MCF 10A (cell line): ENCODE measurements at regions not wholly inside any gene's neighbourhood (a gene's known extent, or its start where the extent isn't known, plus 50 kb on each side); places are given as distances from the start of the nearest gene placed in this dataset.
"Not testable (repeated sequence)": the region's sequence is repeated elsewhere in the genome, so short reads cannot be mapped to it uniquely, and the experiment has no call there.

ENCODE experiments used
- BruUV-seq: library from RNA; stranded (reverse); fragments of 400-500 nt; replicated peaks from 2 replicates; lab custom pipeline; 2021; lab: Mats Ljungman, UMichigan
- CTCF ChIA-PET: fragments of 300-600 bp; sonication (Branson Sonifier 250); formaldehyde crosslinking; extraction: SDS; loops from one replicate; lab custom pipeline; 2021; ENCODE audit warnings: antibody characterized with exemption, inconsistent platforms; lab: Yijun Ruan, JAX
- POLR2A ChIA-PET: fragments of 300-600, 350-650 bp; sonication (Branson Sonifier 250); formaldehyde crosslinking; extraction: SDS; loops from one replicate; lab custom pipeline; 2020; ENCODE audit warnings: antibody characterized with exemption, inconsistent platforms; lab: Yijun Ruan, JAX
- DNase-seq: peaks from one replicate; pipeline ENCODE4 v3.0.0-alpha.2; 2018; ENCODE audit not compliant: unreplicated experiment
- H3K27ac Mint-ChIP-seq: one replicate; pipeline ENCODE4 v1.8.0; 2022; ENCODE audit warnings: mild to moderate bottlenecking, low read depth, mixed read lengths; ENCODE audit not compliant: unreplicated experiment
- H3K27me3 Mint-ChIP-seq: one replicate; pipeline ENCODE4 v1.8.0; 2022; ENCODE audit warnings: mixed read lengths; ENCODE audit not compliant: insufficient read depth, unreplicated experiment
- H3K36me3 Mint-ChIP-seq: one replicate; pipeline ENCODE4 v1.8.0; 2022; ENCODE audit warnings: mild to moderate bottlenecking, moderate library complexity, mixed read lengths; ENCODE audit not compliant: insufficient read depth, unreplicated experiment
- H3K4me1 Mint-ChIP-seq: one replicate; pipeline ENCODE4 v1.8.0; 2022; ENCODE audit warnings: mixed read lengths; ENCODE audit not compliant: insufficient read depth, unreplicated experiment
- H3K4me3 Mint-ChIP-seq: one replicate; pipeline ENCODE4 v1.8.0; 2022; ENCODE audit warnings: mild to moderate bottlenecking, moderate library complexity, mixed read lengths; ENCODE audit not compliant: unreplicated experiment
- H3K9me3 Mint-ChIP-seq: one replicate; pipeline ENCODE4 v1.8.0; 2022; ENCODE audit warnings: mixed read lengths; ENCODE audit not compliant: unreplicated experiment
- intact Hi-C: fragments of 100-400 bp; cut with micrococcal nuclease; formaldehyde crosslinking; loops from 2 replicates; pipeline ENCODE4 v1.14.1; 2022
- TF ChIP-seq, protein P1 (sequence below): fragments of 200-600 bp; IDR thresholded peaks from one replicate; pipeline ENCODE4 v1.8.0; 2022; ENCODE audit warnings: antibody characterized with exemption, mild to moderate bottlenecking; ENCODE audit not compliant: unreplicated experiment

DNA sequence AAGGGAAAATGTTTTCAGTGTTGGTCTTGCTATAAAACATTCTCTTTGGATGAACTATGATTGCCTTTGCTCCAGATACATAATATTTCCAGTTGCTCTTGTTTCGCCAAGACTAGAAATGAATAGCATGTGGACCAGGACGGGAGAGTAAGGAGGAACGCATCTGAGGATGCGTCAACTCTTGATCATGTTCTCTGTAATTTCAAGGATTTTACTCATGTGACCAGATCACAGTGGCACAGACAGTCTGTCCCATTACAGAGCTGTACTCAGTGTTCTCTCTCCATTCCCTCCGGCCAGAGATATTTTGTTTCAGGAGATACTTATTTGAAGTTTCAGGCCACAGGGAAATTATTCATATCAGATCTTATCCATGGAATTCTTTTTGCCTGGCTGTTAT lies 266.6 kb downstream of the MID1IP1 start:
- Mint-ChIP-seq H3K4me1 (no peaks in the 10 kb centered on the region), H3K9me3 (no peaks in the 10 kb centered on the region), H3K27me3 (peaks cover 14% of the 10 kb centered on the region), H3K36me3 (no peaks in the 10 kb centered on the region), H3K4me3 (no peak overlapping the region), H3K27ac (no peak overlapping the region)
- no TSS peak for BruUV-seq
- no peak for DNase-seq
- TF ChIP-seq, protein P1, sequence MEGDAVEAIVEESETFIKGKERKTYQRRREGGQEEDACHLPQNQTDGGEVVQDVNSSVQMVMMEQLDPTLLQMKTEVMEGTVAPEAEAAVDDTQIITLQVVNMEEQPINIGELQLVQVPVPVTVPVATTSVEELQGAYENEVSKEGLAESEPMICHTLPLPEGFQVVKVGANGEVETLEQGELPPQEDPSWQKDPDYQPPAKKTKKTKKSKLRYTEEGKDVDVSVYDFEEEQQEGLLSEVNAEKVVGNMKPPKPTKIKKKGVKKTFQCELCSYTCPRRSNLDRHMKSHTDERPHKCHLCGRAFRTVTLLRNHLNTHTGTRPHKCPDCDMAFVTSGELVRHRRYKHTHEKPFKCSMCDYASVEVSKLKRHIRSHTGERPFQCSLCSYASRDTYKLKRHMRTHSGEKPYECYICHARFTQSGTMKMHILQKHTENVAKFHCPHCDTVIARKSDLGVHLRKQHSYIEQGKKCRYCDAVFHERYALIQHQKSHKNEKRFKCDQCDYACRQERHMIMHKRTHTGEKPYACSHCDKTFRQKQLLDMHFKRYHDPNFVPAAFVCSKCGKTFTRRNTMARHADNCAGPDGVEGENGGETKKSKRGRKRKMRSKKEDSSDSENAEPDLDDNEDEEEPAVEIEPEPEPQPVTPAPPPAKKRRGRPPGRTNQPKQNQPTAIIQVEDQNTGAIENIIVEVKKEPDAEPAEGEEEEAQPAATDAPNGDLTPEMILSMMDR = no peak
- ChIA-PET CTCF (no interaction called here), POLR2A (no interaction called here)
- intact Hi-C loops = no loop called here

DNA sequence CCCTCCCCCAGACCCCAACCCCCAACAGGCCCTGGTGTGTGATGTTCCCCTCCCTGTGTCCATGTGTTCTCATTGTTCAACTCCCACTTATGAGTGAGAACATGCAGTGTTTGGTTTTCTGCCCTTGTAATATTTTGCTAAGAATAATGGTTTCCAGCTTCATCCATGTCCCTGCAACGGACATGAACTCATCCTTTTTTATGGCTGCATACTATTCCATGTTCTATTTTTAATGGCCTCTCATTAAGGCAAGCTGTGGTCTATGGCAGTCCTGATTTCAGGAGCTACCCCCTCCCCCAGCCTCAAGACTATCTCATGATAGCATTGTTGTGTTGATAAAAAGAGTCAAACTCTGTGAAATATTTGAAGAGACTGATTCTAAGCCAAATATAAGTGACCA lies 267.4 kb downstream of the MID1IP1 start:
- H3K4me1 Mint-ChIP-seq, H3K4me3 Mint-ChIP-seq, intact Hi-C loops, DNase-seq, H3K27ac Mint-ChIP-seq, H3K9me3 Mint-ChIP-seq, BruUV-seq, H3K36me3 Mint-ChIP-seq, POLR2A ChIA-PET: not testable (repeated sequence)
- peaks cover 22% of the 10 kb centered on the region for H3K27me3 Mint-ChIP-seq
- CTCF ChIA-PET = interaction anchor here (0.6 kb wide), 2 partner anchors 83 to 229 kb away, joined by 3 read pairs; no protein-coding TSS in a partner anchor

DNA sequence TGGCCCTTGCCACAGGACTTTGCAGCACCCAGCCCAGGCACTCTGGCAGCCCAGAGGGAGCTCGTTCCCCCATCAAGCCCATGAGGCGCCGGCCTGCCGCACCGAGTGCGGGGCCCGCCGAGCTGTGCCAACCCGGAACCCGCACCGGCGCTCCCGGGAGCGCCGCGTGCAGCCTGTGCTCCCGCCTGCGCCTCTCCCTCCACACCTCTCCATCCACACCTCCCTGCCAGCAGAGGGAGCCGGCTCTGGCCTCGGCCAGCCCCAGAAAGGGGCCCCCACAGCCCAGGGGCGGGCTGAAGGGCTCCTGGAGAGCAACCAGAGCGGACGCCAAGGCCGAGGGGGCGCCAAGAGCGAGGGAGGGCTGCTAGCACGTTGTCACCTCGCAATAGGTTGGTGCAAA lies 268.8 kb downstream of the MID1IP1 start:
- CTCF ChIA-PET = interaction anchor here (0.8 kb wide), 1 partner anchor 14 kb away, joined by 3 read pairs; no protein-coding TSS in a partner anchor
- no peak for DNase-seq
- peaks cover 3% of the 10 kb centered on the region for H3K9me3 Mint-ChIP-seq
- TF ChIP-seq, protein P1 = no peak
- H3K4me1 Mint-ChIP-seq = no peaks in the 10 kb centered on the region
- no TSS peak for BruUV-seq
- intact Hi-C loops = no loop called here
- no peaks in the 10 kb centered on the region for H3K36me3 Mint-ChIP-seq
- no peak overlapping the region for H3K4me3 Mint-ChIP-seq
- H3K27me3 Mint-ChIP-seq = peaks cover 35% of the 10 kb centered on the region
- H3K27ac Mint-ChIP-seq = no peak overlapping the region
- POLR2A ChIA-PET = no interaction called here

DNA sequence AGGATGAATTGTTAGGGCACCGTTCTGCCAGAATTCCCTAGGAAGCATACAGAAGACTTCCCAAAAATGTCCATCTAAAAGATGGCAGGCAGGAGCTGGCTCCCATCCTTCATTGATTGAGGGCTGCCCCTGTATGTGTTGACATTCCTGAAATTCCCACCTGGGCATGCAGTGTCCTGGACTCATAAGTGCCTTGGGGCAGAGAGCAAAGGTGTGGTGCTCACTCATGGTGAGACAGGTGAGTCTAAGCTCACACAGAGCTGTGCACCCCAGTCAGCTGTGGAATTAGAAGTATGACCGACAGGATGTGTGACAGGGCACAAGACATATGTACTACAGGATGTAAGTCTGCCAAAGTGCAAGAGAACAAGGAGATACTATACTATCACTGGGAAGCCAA lies 271.9 kb downstream of the MID1IP1 start:
- Mint-ChIP-seq H3K9me3 (peaks cover 8% of the 10 kb centered on the region), H3K27ac (no peak overlapping the region)
- BruUV-seq = no TSS peak

More for the DNA sequence above, 271.9 kb downstream of the MID1IP1 start:
- TF ChIP-seq, protein P1 = no peak
- POLR2A ChIA-PET = no interaction called here
- Mint-ChIP-seq H3K36me3 (no peaks in the 10 kb centered on the region), H3K4me1 (no peaks in the 10 kb centered on the region), H3K4me3 (no peak overlapping the region), H3K27me3 (peaks cover 43% of the 10 kb centered on the region)
- intact Hi-C loops = no loop called here
- CTCF ChIA-PET = no interaction called here
- DNase-seq = no peak
